Heart left ventricle (tissue), 16 donors: ENCODE measurements at regions not wholly inside any gene's neighbourhood (a gene's known extent, or its start where the extent isn't known, plus 50 kb on each side); places are given as distances from the start of the nearest gene placed in this dataset.

Source experiments
- ATAC-seq, 4 donors: fragments of 200-7000 bp; cut with Tn5 transposase; one replicate each; pipeline ENCODE4 v1.9.1; 2020 to 2022; ENCODE audit warnings: moderate library complexity in 4 of 4, mild to moderate bottlenecking in 3 of 4, moderate number of reproducible peaks in 1 of 4
- DNase-seq, 5 donors: peaks; one replicate each; pipeline ENCODE4 v3.0.0-alpha.2; 2020
- H3K27ac ChIP-seq, 12 donors: fragments of 200-600 bp; sonication (generic) in 4 of 12; one replicate each; pipeline versions ENCODE4 v1.5.0 to v1.8.0; 2016 to 2022; ENCODE audit warnings: mild to moderate bottlenecking in 2 of 12
- H3K27me3 ChIP-seq, 9 donors: fragments of 200-600 bp; sonication (generic) in 2 of 9; one replicate each; pipeline versions ENCODE4 v1.5.1 to v1.8.0; 2016 to 2022; ENCODE audit warnings: mild to moderate bottlenecking in 3 of 9
- H3K36me3 ChIP-seq, 9 donors: fragments of 200-600 bp; sonication (generic) in 2 of 9; one replicate each; pipeline versions ENCODE4 v1.5.0 to v1.8.0; 2018 to 2022; ENCODE audit warnings: mild to moderate bottlenecking in 2 of 9
- H3K4me1 ChIP-seq, 12 donors: fragments of 200-600 bp; sonication (generic) in 4 of 12; one replicate each; pipeline versions ENCODE4 v1.5.0 to v1.8.0; 2016 to 2022; ENCODE audit warnings: mild to moderate bottlenecking in 3 of 12
- H3K4me3 ChIP-seq, 12 donors: fragments of 200-600 bp; sonication (generic) in 4 of 12; one replicate each; pipeline versions ENCODE4 v1.5.0 to v1.8.0; 2017 to 2022; ENCODE audit warnings: mild to moderate bottlenecking in 9 of 12, moderate library complexity in 4 of 12
- H3K9me3 ChIP-seq, 12 donors: fragments of 200-600 bp; sonication (generic) in 4 of 12; one replicate each; pipeline versions ENCODE4 v1.5.0 to v1.8.0; 2016 to 2022; ENCODE audit warnings: mild to moderate bottlenecking in 1 of 12
- POLR2A ChIP-seq, 2 donors: fragments of 450-650 bp; IDR thresholded peaks; one replicate each; pipeline ENCODE4 v1.6.1; 2017; ENCODE audit warnings: antibody characterized with exemption in 2 of 2, mild to moderate bottlenecking in 2 of 2, moderate library complexity in 2 of 2
- WGBS, 4 donors: extraction: QIAGEN DNeasy Blood & Tissue Kit in 2 of 4; methylation state at CpG; one replicate each; pipeline versions ENCODE4 v1.1.5 to v1.1.7; 2013 to 2018; 5-methylcytosine and 5-hydroxymethylcytosine counted together
- intact Hi-C, 10 donors: fragments of 100-400 bp; cut with DNase I; formaldehyde crosslinking; loops; one replicate each; pipeline versions ENCODE4 v1.11.1 to v1.14.2; 2022
- TF ChIP-seq, protein P1 (sequence below), 12 donors: fragments of 200-600 bp; sonication (generic) in 4 of 12; IDR thresholded peaks; one replicate each; pipeline versions ENCODE4 v1.5.0 to v1.8.0; 2018 to 2022; ENCODE audit warnings: antibody characterized with exemption in 12 of 12, mild to moderate bottlenecking in 5 of 12
- donor health status: ischemic (EF 13 %, LVEDD 7.1; RV severe dilation, severe dysfunction).
- donor health status: healthy with polysubstance abuse.
- donor health status: DM: no; HTN: yes; CAD: no.
- donor health status: DM: no; HTN: no; CAD: no.
- donor health status: ischemic (EF 25% LVEDD 6.9; RV normal size, moderate dysfunction).
- donor health status: ischemic (EF 25% LVEDD 5.7; RV mildly dilated, moderate dysfunction).
- donor health status: healthy.
- donor health status: DM: yes; HTN: yes; CAD: no.
- donor health status: ischemic (EF 35%, LVEDD 5.7; RV mildly dilated, moderate dysfunction).
- donor health status: nonischemic (EF 11% LVEDD 7.7; RV severe dilation, severe dysfunction).
- donor health status: DM: yes; HTN: yes; CAD: no.
- donor health status: PGD.
- donor health status: ischemic (EF 29% LVEDD 5.4; RV normal size, mild dysfunction).
- donor health status: nonischemic (EF 23%, LVEDD 6.1; RV moderate dilation, normal function).

DNA sequence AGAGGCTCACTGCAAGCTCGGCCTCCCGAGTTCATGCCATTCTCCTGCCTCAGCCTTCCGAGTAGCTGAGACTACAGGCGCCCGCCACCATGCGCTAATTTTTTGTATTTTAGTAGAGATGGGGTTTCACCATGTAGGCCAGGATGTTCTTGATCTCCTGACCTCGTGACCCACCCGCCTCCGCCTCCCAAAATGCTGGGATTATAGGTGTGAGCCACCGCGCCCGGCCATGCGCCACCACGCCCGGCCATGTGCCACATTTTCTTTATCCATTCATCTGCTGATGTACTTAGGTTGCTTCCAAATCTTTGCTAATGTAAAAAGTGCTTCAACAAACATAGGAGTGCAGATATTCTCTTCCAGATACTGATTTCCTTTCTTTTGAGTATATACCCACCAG lies 408.6 kb downstream of the CAAP1 start:
- TF ChIP-seq POLR2A (IDR thresholded peaks at IDR 0.05), result no peak
- TF ChIP-seq, protein P1, sequence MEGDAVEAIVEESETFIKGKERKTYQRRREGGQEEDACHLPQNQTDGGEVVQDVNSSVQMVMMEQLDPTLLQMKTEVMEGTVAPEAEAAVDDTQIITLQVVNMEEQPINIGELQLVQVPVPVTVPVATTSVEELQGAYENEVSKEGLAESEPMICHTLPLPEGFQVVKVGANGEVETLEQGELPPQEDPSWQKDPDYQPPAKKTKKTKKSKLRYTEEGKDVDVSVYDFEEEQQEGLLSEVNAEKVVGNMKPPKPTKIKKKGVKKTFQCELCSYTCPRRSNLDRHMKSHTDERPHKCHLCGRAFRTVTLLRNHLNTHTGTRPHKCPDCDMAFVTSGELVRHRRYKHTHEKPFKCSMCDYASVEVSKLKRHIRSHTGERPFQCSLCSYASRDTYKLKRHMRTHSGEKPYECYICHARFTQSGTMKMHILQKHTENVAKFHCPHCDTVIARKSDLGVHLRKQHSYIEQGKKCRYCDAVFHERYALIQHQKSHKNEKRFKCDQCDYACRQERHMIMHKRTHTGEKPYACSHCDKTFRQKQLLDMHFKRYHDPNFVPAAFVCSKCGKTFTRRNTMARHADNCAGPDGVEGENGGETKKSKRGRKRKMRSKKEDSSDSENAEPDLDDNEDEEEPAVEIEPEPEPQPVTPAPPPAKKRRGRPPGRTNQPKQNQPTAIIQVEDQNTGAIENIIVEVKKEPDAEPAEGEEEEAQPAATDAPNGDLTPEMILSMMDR (IDR thresholded peaks at IDR 0.05), result no peak
- no peaks in the 10 kb centered on the region for H3K27me3 ChIP-seq
- DNase-seq, result no peak
- intact Hi-C loops, result no loop called here
- peaks cover 0 to 11% (median 0%) of the 10 kb centered on the region in 12 donors for H3K9me3 ChIP-seq
- no peak overlapping the region for H3K4me3 ChIP-seq
- H3K36me3 ChIP-seq, result no peaks in the 10 kb centered on the region
- ATAC-seq, result no peak
- H3K27ac ChIP-seq, result no peak overlapping the region
- 90 to 93% (median 92%) methylated on average over 15 of the region's 15 CpGs for WGBS, 4 donors
- no peaks in the 10 kb centered on the region for H3K4me1 ChIP-seq

DNA sequence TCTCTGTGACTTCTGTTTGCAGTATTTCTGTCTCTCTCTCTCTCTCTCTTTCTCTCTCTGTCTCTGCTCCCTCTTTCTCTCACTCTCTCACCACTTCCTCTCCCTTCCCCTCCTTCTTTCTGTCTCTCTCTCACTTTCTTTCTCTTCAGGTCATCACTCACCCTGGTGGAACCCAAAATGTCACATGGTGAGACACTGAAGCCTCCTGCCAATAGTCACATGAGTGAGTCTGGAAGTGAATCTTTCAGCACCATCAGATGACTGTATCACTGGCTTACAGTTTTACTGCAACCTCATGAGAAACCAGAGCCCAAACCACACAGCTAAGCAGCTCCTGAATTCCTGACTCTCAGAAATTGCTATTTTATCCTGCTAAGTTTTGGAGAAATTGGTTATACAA lies 414.6 kb downstream of the CAAP1 start:
- Histone ChIP-seq H3K27ac (no peak overlapping the region), H3K4me3 (no peak overlapping the region), H3K36me3 (no peaks in the 10 kb centered on the region), H3K9me3 (peaks cover 0 to 13% (median 2%) of the 10 kb centered on the region in 12 donors), H3K4me1 (no peaks in the 10 kb centered on the region), H3K27me3 (no peaks in the 10 kb centered on the region)
- intact Hi-C loops, result no loop called here
- no peak for ATAC-seq
- no peak for TF ChIP-seq POLR2A (IDR thresholded peaks at IDR 0.05)
- TF ChIP-seq, protein P1 (IDR thresholded peaks at IDR 0.05), result no peak
- DNase-seq, result no peak

DNA sequence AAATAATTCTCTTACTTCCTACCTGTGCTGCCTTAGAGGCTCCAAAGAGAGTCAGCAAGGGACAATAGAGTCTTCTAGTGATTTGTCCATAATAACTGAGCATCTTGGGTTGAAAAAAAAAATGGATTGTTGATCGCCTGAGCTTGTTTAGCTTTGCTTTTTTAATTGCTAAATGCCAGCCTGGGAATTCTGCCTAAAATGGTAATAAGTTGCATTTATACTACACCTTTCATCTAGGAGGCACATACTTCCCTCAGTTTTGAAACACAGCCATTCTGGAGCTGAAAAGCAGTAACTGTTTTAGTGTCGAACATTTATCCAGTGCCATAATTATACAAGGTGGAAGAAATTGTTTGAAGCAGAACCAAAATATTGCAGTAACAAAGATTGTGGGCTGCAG lies 421.3 kb downstream of the CAAP1 start:
- intact Hi-C loops, result no loop called here
- whole genome bisulfite sequencing, 4 donors, result 70 to 80% (median 76%) methylated on average over 2 of the region's 2 CpGs
- Histone ChIP-seq H3K4me1 (no peaks in the 10 kb centered on the region), H3K36me3 (no peaks in the 10 kb centered on the region), H3K27ac (no peak overlapping the region), H3K27me3 (no peaks in the 10 kb centered on the region), H3K9me3 (peaks cover 0 to 19% (median 2%) of the 10 kb centered on the region in 12 donors), H3K4me3 (no peak overlapping the region)
- DNase-seq (no peak), ATAC-seq (no peak)
- no peak for TF ChIP-seq POLR2A (IDR thresholded peaks at IDR 0.05)
- TF ChIP-seq, protein P1 (IDR thresholded peaks at IDR 0.05), result no peak

DNA sequence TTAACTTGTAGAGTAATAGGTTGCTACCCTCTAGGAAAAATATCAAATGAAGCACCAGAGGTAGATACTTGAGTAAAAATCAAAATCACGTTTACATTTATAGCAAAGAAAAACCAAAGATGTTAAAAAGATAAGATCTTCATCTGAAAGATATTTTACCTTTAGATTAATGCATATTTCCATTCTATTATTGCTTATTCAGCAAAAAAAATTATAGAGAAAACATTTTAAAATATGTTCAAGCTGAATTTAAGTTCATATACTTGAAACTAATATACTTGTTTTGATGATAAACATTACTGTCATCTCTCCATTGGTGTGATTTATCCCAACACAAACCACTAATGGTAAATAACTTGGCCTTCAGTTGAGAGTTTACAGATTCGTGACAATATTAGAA lies 422.3 kb downstream of the CAAP1 start:
- Histone ChIP-seq H3K4me3 (no peak overlapping the region), H3K27ac (no peak overlapping the region), H3K27me3 (no peaks in the 10 kb centered on the region), H3K9me3 (peaks cover 0 to 19% (median 2%) of the 10 kb centered on the region in 12 donors), H3K36me3 (no peaks in the 10 kb centered on the region), H3K4me1 (no peaks in the 10 kb centered on the region)
- DNase-seq (no peak), ATAC-seq (no peak)
- TF ChIP-seq, protein P1 (IDR thresholded peaks at IDR 0.05), result no peak
- no peak for TF ChIP-seq POLR2A (IDR thresholded peaks at IDR 0.05)
- intact Hi-C loops, result no loop called here
- WGBS, 4 donors, result 47 to 55% (median 51%) methylated on average over 2 of the region's 2 CpGs
